GM12878 (cell line): ENCODE measurements at regions not wholly inside any gene's neighbourhood (a gene's known extent, or its start where the extent isn't known, plus 50 kb on each side); places are given as distances from the start of the nearest gene placed in this dataset.

Experiments
- NKRF ChIP-seq: fragments of 450-650 bp; conservative IDR thresholded peaks from 2 replicates; pipeline ENCODE4 v1.6.1; 2017; ENCODE audit warnings: mild to moderate bottlenecking, moderate library complexity
- SP1 ChIP-seq: IDR thresholded peaks from one replicate; pipeline ENCODE4 v1.6.1; 2011; ENCODE audit warnings: low read depth, low read length
- ZBTB11 ChIP-seq: fragments of 450-650 bp; formaldehyde crosslinking; IDR thresholded peaks from 2 replicates; pipeline ENCODE4 v1.5.0; 2022; ENCODE audit warnings: mild to moderate bottlenecking, missing genetic modification characterization
- TF ChIP-seq, protein P1 (sequence below): fragments of 450-650 bp; IDR thresholded peaks from 2 replicates; pipeline ENCODE4 v1.6.1; 2017; ENCODE audit warnings: mild to moderate bottlenecking, moderate library complexity

GRCh38 chr4:13126976-13127910 is 356.9 kb downstream of the RAB28 start (continued):
- TF ChIP-seq ZBTB11 (CRISPR knock-in tag) (no peak), NKRF (no peak), SP1 (no peak)
- TF ChIP-seq, protein P1, sequence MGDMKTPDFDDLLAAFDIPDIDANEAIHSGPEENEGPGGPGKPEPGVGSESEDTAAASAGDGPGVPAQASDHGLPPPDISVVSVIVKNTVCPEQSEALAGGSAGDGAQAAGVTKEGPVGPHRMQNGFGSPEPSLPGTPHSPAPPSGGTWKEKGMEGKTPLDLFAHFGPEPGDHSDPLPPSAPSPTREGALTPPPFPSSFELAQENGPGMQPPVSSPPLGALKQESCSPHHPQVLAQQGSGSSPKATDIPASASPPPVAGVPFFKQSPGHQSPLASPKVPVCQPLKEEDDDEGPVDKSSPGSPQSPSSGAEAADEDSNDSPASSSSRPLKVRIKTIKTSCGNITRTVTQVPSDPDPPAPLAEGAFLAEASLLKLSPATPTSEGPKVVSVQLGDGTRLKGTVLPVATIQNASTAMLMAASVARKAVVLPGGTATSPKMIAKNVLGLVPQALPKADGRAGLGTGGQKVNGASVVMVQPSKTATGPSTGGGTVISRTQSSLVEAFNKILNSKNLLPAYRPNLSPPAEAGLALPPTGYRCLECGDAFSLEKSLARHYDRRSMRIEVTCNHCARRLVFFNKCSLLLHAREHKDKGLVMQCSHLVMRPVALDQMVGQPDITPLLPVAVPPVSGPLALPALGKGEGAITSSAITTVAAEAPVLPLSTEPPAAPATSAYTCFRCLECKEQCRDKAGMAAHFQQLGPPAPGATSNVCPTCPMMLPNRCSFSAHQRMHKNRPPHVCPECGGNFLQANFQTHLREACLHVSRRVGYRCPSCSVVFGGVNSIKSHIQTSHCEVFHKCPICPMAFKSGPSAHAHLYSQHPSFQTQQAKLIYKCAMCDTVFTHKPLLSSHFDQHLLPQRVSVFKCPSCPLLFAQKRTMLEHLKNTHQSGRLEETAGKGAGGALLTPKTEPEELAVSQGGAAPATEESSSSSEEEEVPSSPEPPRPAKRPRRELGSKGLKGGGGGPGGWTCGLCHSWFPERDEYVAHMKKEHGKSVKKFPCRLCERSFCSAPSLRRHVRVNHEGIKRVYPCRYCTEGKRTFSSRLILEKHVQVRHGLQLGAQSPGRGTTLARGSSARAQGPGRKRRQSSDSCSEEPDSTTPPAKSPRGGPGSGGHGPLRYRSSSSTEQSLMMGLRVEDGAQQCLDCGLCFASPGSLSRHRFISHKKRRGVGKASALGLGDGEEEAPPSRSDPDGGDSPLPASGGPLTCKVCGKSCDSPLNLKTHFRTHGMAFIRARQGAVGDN = no peak
